ENCODE measurements at regions not wholly inside any gene's neighbourhood (a gene's known extent, or its start where the extent isn't known, plus 50 kb on each side); places are given as distances from the start of the nearest gene placed in this dataset.

GRCh38 chr12:25052196-25052913, 103.5 kb upstream of the BCAT1 start:
- TF ChIP-seq EZH2 (IDR thresholded peaks at IDR 0.05) (no peak), CTCF (IDR thresholded peaks at IDR 0.05) (no peak)
